ENCODE measurements at regions not wholly inside any gene's neighbourhood (a gene's known extent, or its start where the extent isn't known, plus 50 kb on each side); places are given as distances from the start of the nearest gene placed in this dataset.

- CTCF ChIA-PET (ENCODE audit: low intra/inter-chr PET ratio, low total read pairs), result no interaction called here
- Histone ChIP-seq H3K4me1 (ENCODE audit: insufficient read depth, low read length) (peaks cover 12% of the 10 kb centered on the region), H4K20me1 (ENCODE audit: insufficient read depth, low read length) (no peaks in the 10 kb centered on the region), H2AFZ (ENCODE audit: low read length) (no peak overlapping the region), H3K79me2 (ENCODE audit: insufficient read depth, low read length) (no peaks in the 10 kb centered on the region), H3K27me3 (ENCODE audit: control insufficient read depth in 1 of 2, insufficient read depth in 2 of 2, low read length in 2 of 2) (no peaks in the 10 kb centered on the region), H3K27ac (ENCODE audit: extremely low read length, insufficient read depth, low read length) (no peak overlapping the region), H3K9ac (ENCODE audit: insufficient read depth, low read depth, low read length) (no peak overlapping the region), H3K4me2 (ENCODE audit: low read depth, low read length) (no peak overlapping the region), H3K9me3 (ENCODE audit: low read length) (no peaks in the 10 kb centered on the region), H3K36me3 (replicated peaks in 1 of 2; ENCODE audit: control insufficient read depth in 1 of 2, insufficient read depth in 2 of 2, low read length in 2 of 2) (no peaks in the 10 kb centered on the region), H3K4me3 (replicated peaks in 1 of 3; ENCODE audit: insufficient read depth in 1 of 3, low read depth in 2 of 3, low read length in 3 of 3) (no peak overlapping the region)
- TF ChIP-seq ZNF784 (CRISPR knock-in tag; IDR thresholded peaks at IDR 0.05; ENCODE audit: borderline replicate concordance), result no peak
- no peak for TF ChIP-seq TEF (CRISPR knock-in tag; IDR thresholded peaks at IDR 0.05)
- no peak for TF ChIP-seq GABPA (IDR thresholded peaks at IDR 0.05; ENCODE audit: low read depth, low read length)
- TF ChIP-seq GABPA (CRISPR knock-in tag; IDR thresholded peaks at IDR 0.05; ENCODE audit: low read depth), result no peak
- ATAC-seq (no peak), FAIRE-seq (no peak), DNase-seq (ENCODE audit: low spot score) (no peak)
- in situ Hi-C loops (cut with HindIII; ENCODE audit: extremely low pct_ligation_motif_present, low pct_unique_long_range_greater_than_20kb), result no loop called here
- BruUV-seq (replicated peaks), result no TSS peak
- POLR2A ChIA-PET, result no interaction called here
- 11% methylated on average over 3 of the region's 3 CpGs for WGBS (ENCODE audit: low lambda C conversion rate)
- intact Hi-C loops (cut with micrococcal nuclease; ENCODE audit: unreplicated experiment), result no loop called here
Observed at GRCh38 chr9:18060269-18060934, 413.6 kb upstream of the ADAMTSL1 start.

- ChIA-PET CTCF (ENCODE audit: low intra/inter-chr PET ratio, low total read pairs) (no interaction called here), POLR2A (no interaction called here)
- no peak overlapping the region for H3K27ac ChIP-seq (ENCODE audit: extremely low read length, insufficient read depth, low read length)
- H3K4me2 ChIP-seq (ENCODE audit: low read depth, low read length), result no peak overlapping the region
- H3K4me3 ChIP-seq (replicated peaks in 1 of 3; ENCODE audit: insufficient read depth in 1 of 3, low read depth in 2 of 3, low read length in 3 of 3), result no peak overlapping the region
- ATAC-seq (no peak), FAIRE-seq (no peak), DNase-seq (ENCODE audit: low spot score) (no peak)
- in situ Hi-C loops (cut with HindIII; ENCODE audit: extremely low pct_ligation_motif_present, low pct_unique_long_range_greater_than_20kb), result no loop called here
- H3K27me3 ChIP-seq (ENCODE audit: control insufficient read depth in 1 of 2, insufficient read depth in 2 of 2, low read length in 2 of 2), result no peaks in the 10 kb centered on the region
- H3K36me3 ChIP-seq (replicated peaks in 1 of 2; ENCODE audit: control insufficient read depth in 1 of 2, insufficient read depth in 2 of 2, low read length in 2 of 2), result no peaks in the 10 kb centered on the region
- H3K9ac ChIP-seq (ENCODE audit: insufficient read depth, low read depth, low read length), result no peak overlapping the region
- no peak overlapping the region for H2AFZ ChIP-seq (ENCODE audit: low read length)
- H3K4me1 ChIP-seq (ENCODE audit: insufficient read depth, low read length), result peaks cover 12% of the 10 kb centered on the region
- BruUV-seq (replicated peaks), result no TSS peak
- intact Hi-C loops (cut with micrococcal nuclease; ENCODE audit: unreplicated experiment), result no loop called here
- H3K79me2 ChIP-seq (ENCODE audit: insufficient read depth, low read length), result no peaks in the 10 kb centered on the region
- no peaks in the 10 kb centered on the region for H3K9me3 ChIP-seq (ENCODE audit: low read length)
- H4K20me1 ChIP-seq (ENCODE audit: insufficient read depth, low read length), result no peaks in the 10 kb centered on the region
- TF ChIP-seq NCOR1 (IDR thresholded peaks at IDR 0.05; ENCODE audit: borderline replicate concordance, low read length), result no peak
- no peak for TF ChIP-seq CBX2 (IDR thresholded peaks at IDR 0.05; ENCODE audit: low read depth, low read length)
- no peak for TF ChIP-seq CBX2 (CRISPR knock-in tag; IDR thresholded peaks at IDR 0.05; ENCODE audit: low read depth)
- TF ChIP-seq ZNF512 (CRISPR knock-in tag; IDR thresholded peaks at IDR 0.05), result no peak
- TF ChIP-seq ZNF138 (CRISPR knock-in tag; IDR thresholded peaks at IDR 0.05; ENCODE audit: low read depth), result no peak
- no peak for TF ChIP-seq TRIM22 (IDR thresholded peaks at IDR 0.05)
- no peak for TF ChIP-seq ZFP90 (CRISPR knock-in tag; IDR thresholded peaks at IDR 0.05; ENCODE audit: borderline replicate concordance)
- TF ChIP-seq ZNF383 (CRISPR knock-in tag; IDR thresholded peaks at IDR 0.05; ENCODE audit: borderline replicate concordance), result no peak
- no peak for TF ChIP-seq FOXJ3 (CRISPR knock-in tag; IDR thresholded peaks at IDR 0.05; ENCODE audit: borderline replicate concordance)
Observed at GRCh38 chr9:18061332-18061731, 412.6 kb upstream of the ADAMTSL1 start.

Data from HepG2 (cell line).